ENCODE measurements at regions not wholly inside any gene's neighbourhood (a gene's known extent, or its start where the extent isn't known, plus 50 kb on each side); places are given as distances from the start of the nearest gene placed in this dataset.

- no peak for TF ChIP-seq ZNF462 (CRISPR knock-in tag; IDR thresholded peaks at IDR 0.05)
Measured at GRCh38 chr1:117757668-117758067, 151.8 kb downstream of the TENT5C start (continued).

GRCh38 chr1:117758444-117759316 lies 152.8 kb downstream of the TENT5C start:
- peak; percentile 81 to 83 for TF ChIP-seq CTCF (conservative IDR thresholded peaks at IDR 0.05; ENCODE audit: low read depth in 2 of 2)
- TF ChIP-seq ZNF462 (CRISPR knock-in tag; IDR thresholded peaks at IDR 0.05) = no peak
- no peak for TF ChIP-seq ZNF114 (CRISPR knock-in tag; IDR thresholded peaks at IDR 0.05)
- TF ChIP-seq CREB1 (CRISPR knock-in tag; IDR thresholded peaks at IDR 0.05; ENCODE audit: low read depth) = no peak
- Mint-ChIP-seq H3K4me3 (peak overlapping the region; percentile 65), H3K27ac (0 out of 2 replicates have a peak overlapping the region, but pooled peaks have one; percentile 9), H3K9me3 (peaks cover 7% of the 10 kb centered on the region; the same call in 1 of the 3 replicates), H3K4me1 (peaks cover 28% of the 10 kb centered on the region), H3K27me3 (ENCODE audit: insufficient read depth, low read depth, poor library complexity) (peaks cover 8% of the 10 kb centered on the region), H3K36me3 (ENCODE audit: low read depth) (no peaks in the 10 kb centered on the region)
- Histone ChIP-seq H2AFZ (peak overlapping the region; percentile 87), H3K4me3 (peak overlapping the region; percentile 44), H3K27me3 (ENCODE audit: insufficient read depth) (no peaks in the 10 kb centered on the region), H3K79me2 (replicated peaks; ENCODE audit: insufficient read depth) (no peaks in the 10 kb centered on the region), H4K20me1 (replicated peaks; ENCODE audit: insufficient read depth) (no peaks in the 10 kb centered on the region), H3F3A (replicated peaks; ENCODE audit: low read depth) (no peaks in the 10 kb centered on the region), H3K27ac (ENCODE audit: low read depth) (no peak overlapping the region), H3K36me3 (ENCODE audit: insufficient read depth) (no peaks in the 10 kb centered on the region), H3K4me2 (peak overlapping the region; percentile 73), H3K4me1 (ENCODE audit: insufficient read depth) (peaks cover 21% of the 10 kb centered on the region), H3K9me2 (ENCODE audit: insufficient read depth) (no peaks in the 10 kb centered on the region; the same call in 1 of the 2 replicates)
- DNase-seq (ENCODE audit: low spot score) = peak; percentile 96
- peak; percentile 92 for ATAC-seq

Data from GM23338 (cell line).